ENCODE measurements at regions not wholly inside any gene's neighbourhood (a gene's known extent, or its start where the extent isn't known, plus 50 kb on each side); places are given as distances from the start of the nearest gene placed in this dataset.

- Histone ChIP-seq H3K27me3 (replicated peaks) (no peaks in the 10 kb centered on the region), H3K4me1 (replicated peaks) (no peaks in the 10 kb centered on the region), H3K36me3 (no peaks in the 10 kb centered on the region), H3K4me3 (no peak overlapping the region), H3K27ac (no peak overlapping the region), H3K9me3 (replicated peaks) (no peaks in the 10 kb centered on the region)
- DNase-seq (ENCODE audit: low read depth in 1 of 2, low spot score in 2 of 2) = no peak
Measured at GRCh38 chr10:61184429-61184828, 240.4 kb upstream of the RHOBTB1 start.

- no peaks in the 10 kb centered on the region for H3K9me3 ChIP-seq (replicated peaks)
- no peaks in the 10 kb centered on the region for H3K36me3 ChIP-seq
- no peaks in the 10 kb centered on the region for H3K4me1 ChIP-seq (replicated peaks)
- no peak for DNase-seq (ENCODE audit: low read depth in 1 of 2, low spot score in 2 of 2)
- H3K27ac ChIP-seq = no peak overlapping the region
- H3K27me3 ChIP-seq (replicated peaks) = no peaks in the 10 kb centered on the region
- no peak overlapping the region for H3K4me3 ChIP-seq
Measured at GRCh38 chr10:61183967-61184366, 240.0 kb upstream of the RHOBTB1 start.

- Histone ChIP-seq H3K27me3 (replicated peaks) (no peaks in the 10 kb centered on the region), H3K9me3 (replicated peaks) (no peaks in the 10 kb centered on the region), H3K4me3 (no peak overlapping the region), H3K27ac (no peak overlapping the region), H3K4me1 (replicated peaks) (no peaks in the 10 kb centered on the region), H3K36me3 (no peaks in the 10 kb centered on the region)
- no peak for DNase-seq (ENCODE audit: low read depth in 1 of 2, low spot score in 2 of 2)
Measured at GRCh38 chr10:61181832-61182231, 237.8 kb upstream of the RHOBTB1 start.

GRCh38 chr10:61179771-61180170 lies 235.8 kb upstream of the RHOBTB1 start:
- Histone ChIP-seq H3K4me3 (no peak overlapping the region), H3K27ac (no peak overlapping the region), H3K27me3 (replicated peaks) (no peaks in the 10 kb centered on the region), H3K36me3 (no peaks in the 10 kb centered on the region), H3K9me3 (replicated peaks) (no peaks in the 10 kb centered on the region), H3K4me1 (replicated peaks) (no peaks in the 10 kb centered on the region)
- no peak for DNase-seq (ENCODE audit: low read depth in 1 of 2, low spot score in 2 of 2)

GRCh38 chr10:61176424-61176823 lies 232.4 kb upstream of the RHOBTB1 start:
- H3K27ac ChIP-seq = no peak overlapping the region
- H3K4me3 ChIP-seq = no peak overlapping the region
- no peaks in the 10 kb centered on the region for H3K4me1 ChIP-seq (replicated peaks)
- no peak for DNase-seq (ENCODE audit: low read depth in 1 of 2, low spot score in 2 of 2)
- no peaks in the 10 kb centered on the region for H3K27me3 ChIP-seq (replicated peaks)
- no peaks in the 10 kb centered on the region for H3K9me3 ChIP-seq (replicated peaks)
- no peaks in the 10 kb centered on the region for H3K36me3 ChIP-seq

GRCh38 chr10:61175316-61175715 lies 231.3 kb upstream of the RHOBTB1 start:
- no peaks in the 10 kb centered on the region for H3K36me3 ChIP-seq
- H3K27ac ChIP-seq = no peak overlapping the region
- H3K4me3 ChIP-seq = no peak overlapping the region
- H3K9me3 ChIP-seq (replicated peaks) = no peaks in the 10 kb centered on the region
- no peaks in the 10 kb centered on the region for H3K4me1 ChIP-seq (replicated peaks)
- no peak for DNase-seq (ENCODE audit: low read depth in 1 of 2, low spot score in 2 of 2)
- no peaks in the 10 kb centered on the region for H3K27me3 ChIP-seq (replicated peaks)

GRCh38 chr10:61173450-61173849 lies 229.5 kb upstream of the RHOBTB1 start:
- H3K27ac ChIP-seq = no peak overlapping the region
- H3K4me1 ChIP-seq (replicated peaks) = no peaks in the 10 kb centered on the region
- H3K36me3 ChIP-seq = no peaks in the 10 kb centered on the region
- no peaks in the 10 kb centered on the region for H3K9me3 ChIP-seq (replicated peaks)
- DNase-seq (ENCODE audit: low read depth in 1 of 2, low spot score in 2 of 2) = no peak
- H3K4me3 ChIP-seq = no peak overlapping the region
- no peaks in the 10 kb centered on the region for H3K27me3 ChIP-seq (replicated peaks)

GRCh38 chr10:61172182-61172926 lies 228.4 kb upstream of the RHOBTB1 start:
- no peak for DNase-seq (ENCODE audit: low read depth in 1 of 2, low spot score in 2 of 2)
- Histone ChIP-seq H3K27ac (no peak overlapping the region), H3K4me1 (replicated peaks) (no peaks in the 10 kb centered on the region), H3K4me3 (no peak overlapping the region), H3K36me3 (no peaks in the 10 kb centered on the region), H3K27me3 (replicated peaks) (no peaks in the 10 kb centered on the region), H3K9me3 (replicated peaks) (no peaks in the 10 kb centered on the region)

- Histone ChIP-seq H3K4me3 (no peak overlapping the region), H3K27ac (no peak overlapping the region), H3K27me3 (replicated peaks) (no peaks in the 10 kb centered on the region), H3K9me3 (replicated peaks) (no peaks in the 10 kb centered on the region), H3K36me3 (no peaks in the 10 kb centered on the region), H3K4me1 (replicated peaks) (no peaks in the 10 kb centered on the region)
- DNase-seq (ENCODE audit: low read depth in 1 of 2, low spot score in 2 of 2) = no peak
Measured at GRCh38 chr10:61170594-61170993, 226.6 kb upstream of the RHOBTB1 start.

GRCh38 chr10:61169294-61169693 lies 225.3 kb upstream of the RHOBTB1 start:
- no peak for DNase-seq (ENCODE audit: low read depth in 1 of 2, low spot score in 2 of 2)
- no peaks in the 10 kb centered on the region for H3K27me3 ChIP-seq (replicated peaks)
- no peaks in the 10 kb centered on the region for H3K9me3 ChIP-seq (replicated peaks)
- no peaks in the 10 kb centered on the region for H3K36me3 ChIP-seq
- no peak overlapping the region for H3K4me3 ChIP-seq
- H3K4me1 ChIP-seq (replicated peaks) = no peaks in the 10 kb centered on the region
- no peak overlapping the region for H3K27ac ChIP-seq

- Histone ChIP-seq H3K27ac (no peak overlapping the region), H3K4me3 (no peak overlapping the region), H3K36me3 (no peaks in the 10 kb centered on the region), H3K4me1 (replicated peaks) (no peaks in the 10 kb centered on the region), H3K27me3 (replicated peaks) (no peaks in the 10 kb centered on the region), H3K9me3 (replicated peaks) (no peaks in the 10 kb centered on the region)
- no peak for DNase-seq (ENCODE audit: low read depth in 1 of 2, low spot score in 2 of 2)
Measured at GRCh38 chr10:61166489-61166888, 222.5 kb upstream of the RHOBTB1 start.

GRCh38 chr10:61166065-61166464 lies 222.1 kb upstream of the RHOBTB1 start:
- Histone ChIP-seq H3K4me1 (replicated peaks) (no peaks in the 10 kb centered on the region), H3K9me3 (replicated peaks) (no peaks in the 10 kb centered on the region), H3K36me3 (no peaks in the 10 kb centered on the region), H3K4me3 (no peak overlapping the region), H3K27me3 (replicated peaks) (no peaks in the 10 kb centered on the region), H3K27ac (no peak overlapping the region)
- DNase-seq (ENCODE audit: low read depth in 1 of 2, low spot score in 2 of 2) = no peak

- Histone ChIP-seq H3K9me3 (replicated peaks) (no peaks in the 10 kb centered on the region), H3K4me1 (replicated peaks) (no peaks in the 10 kb centered on the region), H3K36me3 (no peaks in the 10 kb centered on the region), H3K4me3 (no peak overlapping the region), H3K27me3 (replicated peaks) (no peaks in the 10 kb centered on the region), H3K27ac (no peak overlapping the region)
- no peak for DNase-seq (ENCODE audit: low read depth in 1 of 2, low spot score in 2 of 2)
Measured at GRCh38 chr10:61164458-61165160, 220.6 kb upstream of the RHOBTB1 start.

- Histone ChIP-seq H3K27me3 (replicated peaks) (no peaks in the 10 kb centered on the region), H3K4me1 (replicated peaks) (no peaks in the 10 kb centered on the region), H3K27ac (no peak overlapping the region), H3K36me3 (no peaks in the 10 kb centered on the region), H3K4me3 (no peak overlapping the region), H3K9me3 (replicated peaks) (no peaks in the 10 kb centered on the region)
- no peak for DNase-seq (ENCODE audit: low read depth in 1 of 2, low spot score in 2 of 2)
Measured at GRCh38 chr10:61163403-61163802, 219.4 kb upstream of the RHOBTB1 start.
